ENCODE measurements at regions not wholly inside any gene's neighbourhood (a gene's known extent, or its start where the extent isn't known, plus 50 kb on each side); places are given as distances from the start of the nearest gene placed in this dataset.

DNA sequence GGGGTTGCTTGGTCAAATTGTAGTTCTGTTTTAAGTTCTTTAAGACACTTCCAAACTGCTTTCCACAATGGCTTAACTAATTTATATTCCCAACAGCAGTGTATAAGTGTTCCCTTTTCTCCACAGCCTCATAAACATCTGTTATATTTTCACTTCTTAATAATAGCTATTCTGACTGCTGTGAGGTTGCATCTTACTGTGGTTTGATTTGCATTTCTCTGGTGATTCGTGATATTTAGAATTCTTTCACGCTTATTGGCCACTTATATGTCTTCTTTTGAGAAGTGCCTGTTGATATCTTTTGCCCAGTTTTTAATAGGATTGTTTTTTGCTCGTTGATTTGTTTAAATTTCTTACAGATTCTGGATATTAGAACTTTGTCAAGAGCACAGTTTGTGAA lies 278.6 kb upstream of the ITM2A start:
- no peaks in the 10 kb centered on the region for H3K4me1 Mint-ChIP-seq

DNA sequence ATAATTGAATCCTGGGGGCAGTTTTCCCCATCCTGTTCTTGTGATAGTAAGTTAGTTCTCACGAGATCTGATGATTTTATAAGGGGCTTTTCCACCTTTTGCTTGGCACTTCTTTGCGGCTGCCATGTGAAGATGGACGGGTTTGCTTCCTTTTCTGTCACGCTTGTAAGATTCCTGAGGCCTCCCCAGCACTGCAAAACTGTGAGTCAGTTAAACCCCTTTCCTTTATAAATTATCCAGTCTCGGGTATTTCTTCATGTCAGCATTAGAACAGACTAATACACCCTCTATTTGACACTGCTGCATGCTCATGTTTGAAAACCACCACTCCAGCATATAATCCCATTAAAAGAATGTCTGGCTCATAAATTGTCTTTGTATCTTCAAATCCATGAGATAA lies 264.4 kb upstream of the ITM2A start:
- TF ChIP-seq, protein P1, sequence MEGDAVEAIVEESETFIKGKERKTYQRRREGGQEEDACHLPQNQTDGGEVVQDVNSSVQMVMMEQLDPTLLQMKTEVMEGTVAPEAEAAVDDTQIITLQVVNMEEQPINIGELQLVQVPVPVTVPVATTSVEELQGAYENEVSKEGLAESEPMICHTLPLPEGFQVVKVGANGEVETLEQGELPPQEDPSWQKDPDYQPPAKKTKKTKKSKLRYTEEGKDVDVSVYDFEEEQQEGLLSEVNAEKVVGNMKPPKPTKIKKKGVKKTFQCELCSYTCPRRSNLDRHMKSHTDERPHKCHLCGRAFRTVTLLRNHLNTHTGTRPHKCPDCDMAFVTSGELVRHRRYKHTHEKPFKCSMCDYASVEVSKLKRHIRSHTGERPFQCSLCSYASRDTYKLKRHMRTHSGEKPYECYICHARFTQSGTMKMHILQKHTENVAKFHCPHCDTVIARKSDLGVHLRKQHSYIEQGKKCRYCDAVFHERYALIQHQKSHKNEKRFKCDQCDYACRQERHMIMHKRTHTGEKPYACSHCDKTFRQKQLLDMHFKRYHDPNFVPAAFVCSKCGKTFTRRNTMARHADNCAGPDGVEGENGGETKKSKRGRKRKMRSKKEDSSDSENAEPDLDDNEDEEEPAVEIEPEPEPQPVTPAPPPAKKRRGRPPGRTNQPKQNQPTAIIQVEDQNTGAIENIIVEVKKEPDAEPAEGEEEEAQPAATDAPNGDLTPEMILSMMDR (conservative IDR thresholded peaks at IDR 0.05), result no peak
- H3K27ac ChIP-seq (ENCODE audit: low read depth, low read length), result no peak overlapping the region
- Mint-ChIP-seq H3K27me3 (ENCODE audit: insufficient read depth) (no peaks in the 10 kb centered on the region), H3K27ac (no peak overlapping the region), H3K9me3 (peaks cover 55% of the 10 kb centered on the region), H3K4me3 (no peak overlapping the region), H3K36me3 (ENCODE audit: low read depth) (no peaks in the 10 kb centered on the region), H3K4me1 (no peaks in the 10 kb centered on the region)
- no peaks in the 10 kb centered on the region for H3K4me1 ChIP-seq (ENCODE audit: control insufficient read depth, insufficient read depth, low read length)
- no peak overlapping the region for H3K4me3 ChIP-seq (ENCODE audit: low read length)
- 83 to 90% methylated on average over 1 to 5 of the region's 5 CpGs for WGBS, 2 experiments (ENCODE audit: insufficient coverage in 1 of 2, insufficient read length in 1 of 2)
- no peak for DNase-seq
- H3K9me3 ChIP-seq (ENCODE audit: control insufficient read depth, low read length), result no peaks in the 10 kb centered on the region
- H3K27me3 ChIP-seq (ENCODE audit: control insufficient read depth, insufficient read depth, low read length, poor library complexity, severe bottlenecking), result no peaks in the 10 kb centered on the region
- H3K9ac ChIP-seq (ENCODE audit: extremely low read depth, low read length, poor library complexity, severe bottlenecking), result no peak overlapping the region
- H3K36me3 ChIP-seq (ENCODE audit: control insufficient read depth, insufficient read depth, low read length), result no peaks in the 10 kb centered on the region

More for the DNA sequence above, 278.6 kb upstream of the ITM2A start:
- Mint-ChIP-seq H3K27ac (no peak overlapping the region), H3K27me3 (ENCODE audit: insufficient read depth) (no peaks in the 10 kb centered on the region), H3K4me3 (no peak overlapping the region), H3K36me3 (ENCODE audit: low read depth) (no peaks in the 10 kb centered on the region), H3K9me3 (peaks cover 22% of the 10 kb centered on the region)
- Histone ChIP-seq H3K27ac (ENCODE audit: low read depth, low read length) (no peak overlapping the region), H3K9me3 (ENCODE audit: control insufficient read depth, low read length) (no peaks in the 10 kb centered on the region), H3K4me3 (ENCODE audit: low read length) (no peak overlapping the region), H3K9ac (ENCODE audit: extremely low read depth, low read length, poor library complexity, severe bottlenecking) (no peak overlapping the region), H3K4me1 (ENCODE audit: control insufficient read depth, insufficient read depth, low read length) (no peaks in the 10 kb centered on the region), H3K36me3 (ENCODE audit: control insufficient read depth, insufficient read depth, low read length) (no peaks in the 10 kb centered on the region), H3K27me3 (ENCODE audit: control insufficient read depth, insufficient read depth, low read length, poor library complexity, severe bottlenecking) (no peaks in the 10 kb centered on the region)
- no peak for DNase-seq
- TF ChIP-seq, protein P1 (conservative IDR thresholded peaks at IDR 0.05), result no peak
- 93 to 100% methylated on average over 3 of the region's 3 CpGs for WGBS, 2 experiments (ENCODE audit: insufficient coverage in 1 of 2, insufficient read length in 1 of 2)

DNA sequence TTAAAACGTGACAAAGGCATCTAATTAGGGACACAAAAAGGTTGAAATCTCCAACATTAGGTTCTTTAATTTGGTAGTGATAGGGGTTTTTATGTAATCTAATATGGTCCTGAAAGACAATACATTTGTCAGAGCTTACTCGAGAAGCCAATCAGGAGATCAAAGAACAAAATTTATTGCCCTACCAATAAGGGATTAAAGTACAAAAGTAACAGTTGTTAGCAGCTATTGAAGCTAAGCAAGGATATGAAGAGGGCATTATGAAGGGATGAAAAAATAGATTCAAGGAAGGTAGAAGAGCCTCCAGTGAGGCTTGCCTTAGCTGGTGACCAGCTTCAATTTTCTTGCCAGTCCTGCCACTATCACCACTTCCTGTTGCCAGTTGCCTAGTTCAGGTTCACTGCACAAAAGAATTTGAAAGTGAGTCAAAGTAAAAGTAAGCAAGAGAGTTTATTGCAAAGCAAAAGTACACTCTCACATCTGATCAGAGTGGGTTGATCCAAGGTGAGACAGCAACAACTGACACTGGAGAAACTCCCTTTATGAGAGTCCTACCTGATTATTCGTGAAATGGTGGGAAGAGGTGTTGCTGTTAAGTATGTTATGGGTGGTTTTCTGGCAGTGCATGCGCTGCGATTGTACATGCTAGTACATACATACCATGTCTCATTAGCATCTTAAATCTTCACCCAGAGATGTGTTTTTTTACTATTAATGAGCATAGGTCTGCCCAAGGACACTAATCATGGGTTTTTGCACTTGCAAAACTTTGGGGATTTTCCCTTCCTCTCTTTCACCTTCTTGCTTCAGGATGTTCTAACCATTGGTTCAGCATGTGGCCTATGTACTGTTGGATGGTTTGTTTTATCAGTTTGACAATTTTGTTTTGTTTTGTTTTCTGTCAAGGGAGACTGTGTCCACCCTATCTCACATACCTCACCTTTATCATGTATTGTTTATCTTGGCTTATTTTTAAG lies 263.2 kb upstream of the ITM2A start:
- 71% methylated on average over 1 of the region's 5 CpGs; no CpG with 5 or more reads in 1 of the 2 experiments for WGBS, 2 experiments (ENCODE audit: insufficient coverage in 1 of 2, insufficient read length in 1 of 2)
- Mint-ChIP-seq H3K27ac (no peak overlapping the region), H3K36me3 (ENCODE audit: low read depth) (no peaks in the 10 kb centered on the region), H3K27me3 (ENCODE audit: insufficient read depth) (no peaks in the 10 kb centered on the region), H3K4me3 (no peak overlapping the region), H3K4me1 (peaks cover 2% of the 10 kb centered on the region), H3K9me3 (peaks cover 56% of the 10 kb centered on the region)
- Histone ChIP-seq H3K27ac (ENCODE audit: low read depth, low read length) (no peak overlapping the region), H3K9ac (ENCODE audit: extremely low read depth, low read length, poor library complexity, severe bottlenecking) (no peak overlapping the region), H3K9me3 (ENCODE audit: control insufficient read depth, low read length) (no peaks in the 10 kb centered on the region), H3K36me3 (ENCODE audit: control insufficient read depth, insufficient read depth, low read length) (no peaks in the 10 kb centered on the region), H3K27me3 (ENCODE audit: control insufficient read depth, insufficient read depth, low read length, poor library complexity, severe bottlenecking) (no peaks in the 10 kb centered on the region), H3K4me3 (ENCODE audit: low read length) (no peak overlapping the region), H3K4me1 (ENCODE audit: control insufficient read depth, insufficient read depth, low read length) (no peaks in the 10 kb centered on the region)
- no peak for DNase-seq
- TF ChIP-seq, protein P1 (conservative IDR thresholded peaks at IDR 0.05), result no peak
